ENCODE measurements at regions not wholly inside any gene's neighbourhood (a gene's known extent, or its start where the extent isn't known, plus 50 kb on each side); places are given as distances from the start of the nearest gene placed in this dataset.

DNA sequence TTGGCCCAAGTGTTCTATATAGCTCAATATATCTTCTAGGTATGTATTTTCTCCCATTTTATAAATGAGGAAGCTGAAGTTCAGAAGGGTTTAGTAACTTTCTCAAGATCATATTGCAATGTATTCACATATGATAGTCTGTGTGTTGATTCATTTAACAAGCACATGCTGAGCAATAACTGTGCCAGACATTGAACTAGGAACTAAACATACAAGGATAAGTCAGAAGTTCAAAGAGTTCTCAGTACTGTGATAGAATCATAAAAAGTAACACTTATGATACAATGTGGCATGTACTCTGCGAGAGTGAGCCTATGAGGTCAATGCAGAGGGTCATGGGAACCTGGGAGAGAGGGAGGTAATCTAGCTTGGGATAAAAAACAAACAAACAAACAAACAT, 1082.2 kb upstream of the TENM4 start:
- FAIRE-seq = no peak
- no peaks in the 10 kb centered on the region for H3K4me1 ChIP-seq
- CTCF ChIA-PET = no interaction called here
- H3K9me3 ChIP-seq = no peaks in the 10 kb centered on the region
- no peak overlapping the region for H3K4me3 ChIP-seq
- no peak for DNase-seq (ENCODE audit: low read depth in 1 of 2, low spot score in 1 of 2)
- H3K27ac ChIP-seq = no peak overlapping the region
- 0% methylated on average over 1 of the region's 1 CpG for WGBS (ENCODE audit: missing lambda C conversion rate)
- TF ChIP-seq KDM5A (IDR thresholded peaks at IDR 0.05) = no peak
- TF ChIP-seq FOSL2 (IDR thresholded peaks at IDR 0.05) = no peak
- TF ChIP-seq FOSL2 (CRISPR knock-in tag; IDR thresholded peaks at IDR 0.05) = no peak
- no peak for TF ChIP-seq MAFK (IDR thresholded peaks at IDR 0.05; ENCODE audit: partially characterized antibody)
- no peak for TF ChIP-seq NR3C1 (IDR thresholded peaks at IDR 0.05)
- no peak for TF ChIP-seq CBX8 (IDR thresholded peaks at IDR 0.05)
- no peak for TF ChIP-seq REST (IDR thresholded peaks at IDR 0.05)
- TF ChIP-seq RAD21 (conservative IDR thresholded peaks at IDR 0.05 in 1 of 2, IDR thresholded peaks at IDR 0.05 in 1 of 2) = no peak
- TF ChIP-seq HDAC2 (IDR thresholded peaks at IDR 0.05) = no peak
- TF ChIP-seq RCOR1 (IDR thresholded peaks at IDR 0.05; ENCODE audit: low read depth, low read length) = no peak
- TF ChIP-seq EHMT2 (IDR thresholded peaks at IDR 0.05; ENCODE audit: low read depth) = no peak
- no peak for TF ChIP-seq NPAS2 (CRISPR knock-in tag; IDR thresholded peaks at IDR 0.05; ENCODE audit: borderline replicate concordance)
- TF ChIP-seq CHD2 (IDR thresholded peaks at IDR 0.05; ENCODE audit: low read length, partially characterized antibody) = no peak
- TF ChIP-seq, protein P1, sequence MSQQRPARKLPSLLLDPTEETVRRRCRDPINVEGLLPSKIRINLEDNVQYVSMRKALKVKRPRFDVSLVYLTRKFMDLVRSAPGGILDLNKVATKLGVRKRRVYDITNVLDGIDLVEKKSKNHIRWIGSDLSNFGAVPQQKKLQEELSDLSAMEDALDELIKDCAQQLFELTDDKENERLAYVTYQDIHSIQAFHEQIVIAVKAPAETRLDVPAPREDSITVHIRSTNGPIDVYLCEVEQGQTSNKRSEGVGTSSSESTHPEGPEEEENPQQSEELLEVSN (IDR thresholded peaks at IDR 0.05; ENCODE audit: borderline replicate concordance, low read depth) = no peak
- TF ChIP-seq EP300 (IDR thresholded peaks at IDR 0.05) = no peak
- H3K4me2 ChIP-seq = no peak overlapping the region
- POLR2A ChIA-PET = no interaction called here
- no peak for ATAC-seq

GRCh38 chr11:80521592-80521991, 1080.8 kb upstream of the TENM4 start:
- DNase-seq (ENCODE audit: low read depth in 1 of 2, low spot score in 1 of 2) (no peak), ATAC-seq (no peak), FAIRE-seq (no peak)
- Histone ChIP-seq H3K4me2 (no peak overlapping the region), H3K9me3 (no peaks in the 10 kb centered on the region), H3K4me1 (no peaks in the 10 kb centered on the region), H3K27ac (no peak overlapping the region), H3K4me3 (no peak overlapping the region)
- WGBS (ENCODE audit: missing lambda C conversion rate) = 5% methylated on average over 3 of the region's 3 CpGs
- TF ChIP-seq TFCP2L1 (CRISPR knock-in tag; IDR thresholded peaks at IDR 0.05) (no peak), RARB (CRISPR knock-in tag; IDR thresholded peaks at IDR 0.05) (no peak)
- ChIA-PET CTCF (no interaction called here), POLR2A (no interaction called here)

DNA sequence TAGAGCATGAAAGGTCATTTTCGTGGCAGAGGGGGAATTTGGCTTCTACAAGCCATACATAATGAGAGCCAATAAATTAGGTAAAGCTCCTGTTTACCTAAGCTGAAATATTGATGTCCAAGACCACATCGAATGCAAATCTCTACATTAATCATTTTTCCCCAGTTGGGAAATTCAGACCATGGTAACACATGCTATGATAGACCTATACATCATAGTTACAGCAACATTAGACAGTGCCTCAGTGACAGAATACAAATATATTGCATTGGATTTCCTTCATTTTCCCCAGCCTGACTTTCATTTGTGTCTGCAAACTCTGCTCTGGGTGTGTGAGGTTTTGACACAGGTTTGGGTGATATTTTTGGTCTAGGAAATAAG, 1079.7 kb upstream of the TENM4 start:
- FAIRE-seq = no peak
- 0% methylated on average over 2 of the region's 2 CpGs for WGBS (ENCODE audit: missing lambda C conversion rate)
- DNase-seq (ENCODE audit: low read depth in 1 of 2, low spot score in 1 of 2) = no peak

More for the DNA sequence above, 1079.7 kb upstream of the TENM4 start:
- POLR2A ChIA-PET = no interaction called here
- Histone ChIP-seq H3K27ac (no peak overlapping the region), H3K4me3 (no peak overlapping the region), H3K9me3 (no peaks in the 10 kb centered on the region), H3K4me1 (no peaks in the 10 kb centered on the region), H3K4me2 (no peak overlapping the region)
- TF ChIP-seq HOXB5 (CRISPR knock-in tag; IDR thresholded peaks at IDR 0.05) = no peak
- TF ChIP-seq CHD2 (IDR thresholded peaks at IDR 0.05; ENCODE audit: low read length, partially characterized antibody) = no peak
- no peak for TF ChIP-seq HDAC2 (IDR thresholded peaks at IDR 0.05)
- no peak for TF ChIP-seq HOXB13 (CRISPR knock-in tag; IDR thresholded peaks at IDR 0.05; ENCODE audit: low read depth)
- TF ChIP-seq NR3C1 (IDR thresholded peaks at IDR 0.05) = no peak
- no peak for ATAC-seq
- CTCF ChIA-PET = no interaction called here
